ENCODE measurements at regions not wholly inside any gene's neighbourhood (a gene's known extent, or its start where the extent isn't known, plus 50 kb on each side); places are given as distances from the start of the nearest gene placed in this dataset.

- no peak for TF ChIP-seq EZH2 (IDR thresholded peaks at IDR 0.05; ENCODE audit: low read length, missing control alignments)
- TF ChIP-seq, protein P1, sequence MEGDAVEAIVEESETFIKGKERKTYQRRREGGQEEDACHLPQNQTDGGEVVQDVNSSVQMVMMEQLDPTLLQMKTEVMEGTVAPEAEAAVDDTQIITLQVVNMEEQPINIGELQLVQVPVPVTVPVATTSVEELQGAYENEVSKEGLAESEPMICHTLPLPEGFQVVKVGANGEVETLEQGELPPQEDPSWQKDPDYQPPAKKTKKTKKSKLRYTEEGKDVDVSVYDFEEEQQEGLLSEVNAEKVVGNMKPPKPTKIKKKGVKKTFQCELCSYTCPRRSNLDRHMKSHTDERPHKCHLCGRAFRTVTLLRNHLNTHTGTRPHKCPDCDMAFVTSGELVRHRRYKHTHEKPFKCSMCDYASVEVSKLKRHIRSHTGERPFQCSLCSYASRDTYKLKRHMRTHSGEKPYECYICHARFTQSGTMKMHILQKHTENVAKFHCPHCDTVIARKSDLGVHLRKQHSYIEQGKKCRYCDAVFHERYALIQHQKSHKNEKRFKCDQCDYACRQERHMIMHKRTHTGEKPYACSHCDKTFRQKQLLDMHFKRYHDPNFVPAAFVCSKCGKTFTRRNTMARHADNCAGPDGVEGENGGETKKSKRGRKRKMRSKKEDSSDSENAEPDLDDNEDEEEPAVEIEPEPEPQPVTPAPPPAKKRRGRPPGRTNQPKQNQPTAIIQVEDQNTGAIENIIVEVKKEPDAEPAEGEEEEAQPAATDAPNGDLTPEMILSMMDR (conservative IDR thresholded peaks at IDR 0.05 in 1 of 2, IDR thresholded peaks at IDR 0.05 in 1 of 2; ENCODE audit: low read depth in 1 of 2, low read length in 2 of 2): no peak
Observed at GRCh38 chr13:54173996-54174395, 1145.4 kb downstream of the OLFM4 start.
